Transverse colon (tissue), 4 donors: ENCODE measurements at regions not wholly inside any gene's neighbourhood (a gene's known extent, or its start where the extent isn't known, plus 50 kb on each side); places are given as distances from the start of the nearest gene placed in this dataset.

ENCODE experiments used
- DNase-seq: peaks from one replicate; pipeline ENCODE4 v3.0.0-alpha.2; 2019
- H3K27ac ChIP-seq, 4 donors: fragments of 200-600 bp; sonication (generic); 2 replicates each; pipeline ENCODE4 v1.5.1; 2016 to 2018; ENCODE audit warnings: inconsistent platforms in 4 of 4
- H3K27me3 ChIP-seq: fragments of 200-600 bp; sonication (generic); 2 replicates; pipeline ENCODE4 v1.5.1; 2017; ENCODE audit warnings: inconsistent platforms
- H3K36me3 ChIP-seq, 4 donors: fragments of 200-600 bp; sonication (generic); 2 replicates each; pipeline ENCODE4 v1.5.1; 2017 to 2019; ENCODE audit warnings: inconsistent platforms in 4 of 4
- H3K4me1 ChIP-seq, 4 donors: fragments of 200-600 bp; sonication (generic); 2 replicates each; pipeline ENCODE4 v1.5.1; 2017 to 2020; ENCODE audit warnings: inconsistent platforms in 4 of 4
- H3K4me3 ChIP-seq, 4 donors: fragments of 200-600 bp; sonication (generic); 1 replicate in 1 of 4; 2 replicates in 3 of 4; pipeline versions ENCODE4 v1.5.1 to v1.6.1; 2017 to 2019; ENCODE audit warnings: inconsistent platforms in 4 of 4
- H3K9me3 ChIP-seq, 2 donors: fragments of 200-600 bp; sonication (generic); 2 replicates each; pipeline ENCODE4 v1.5.1; 2017 to 2019; ENCODE audit warnings: inconsistent platforms in 2 of 2
- EP300 ChIP-seq: sonication (generic); formaldehyde crosslinking; IDR thresholded peaks from one replicate; pipeline ENCODE4 v1.6.1; 2017; ENCODE audit warnings: antibody characterized with exemption, low read depth
- POLR2A ChIP-seq: fragments of 450-650 bp; IDR thresholded peaks from one replicate; pipeline ENCODE4 v1.6.1; 2016; ENCODE audit warnings: antibody characterized with exemption, mild to moderate bottlenecking, moderate library complexity
- POLR2AphosphoS5 ChIP-seq, 3 donors: sonication (generic); formaldehyde crosslinking; IDR thresholded peaks; one replicate each; pipeline ENCODE4 v1.6.1; 2016; ENCODE audit warnings: antibody characterized with exemption in 3 of 3
- WGBS, 2 donors: methylation state at CpG; one replicate each; pipeline ENCODE4 v1.1.5; 2018; ENCODE audit warnings: low coverage in 1 of 2; 5-methylcytosine and 5-hydroxymethylcytosine counted together
- in situ Hi-C, 4 donors: fragments of 200-750 bp; cut with MboI; loops; one replicate each; pipeline versions ENCODE4 v1.15.0 to v1.15.1; 2017; ENCODE audit warnings: low sequenced_read_pairs in 3 of 4, low pct_ligation_motif_present in 1 of 4, low pct_unique_long_range_greater_than_20kb in 1 of 4
- intact Hi-C: fragments of 100-400 bp; cut with DNase I; formaldehyde crosslinking; loops from one replicate; pipeline ENCODE4 v1.15.1; 2023; ENCODE audit warnings: low total_unique reads
- TF ChIP-seq, protein P1 (sequence below), 5 experiments: fragments of 200-600 bp in 3 of 5; fragments of 450-650 bp in 2 of 5; sonication (generic) in 3 of 5; IDR thresholded peaks; 1 replicate in 2 of 5; 2 replicates in 3 of 5; pipeline ENCODE4 v1.5.1; 2016 to 2017; ENCODE audit warnings: antibody characterized with exemption in 5 of 5, inconsistent platforms in 3 of 5, mild to moderate bottlenecking in 2 of 5, moderate library complexity in 1 of 5

DNA sequence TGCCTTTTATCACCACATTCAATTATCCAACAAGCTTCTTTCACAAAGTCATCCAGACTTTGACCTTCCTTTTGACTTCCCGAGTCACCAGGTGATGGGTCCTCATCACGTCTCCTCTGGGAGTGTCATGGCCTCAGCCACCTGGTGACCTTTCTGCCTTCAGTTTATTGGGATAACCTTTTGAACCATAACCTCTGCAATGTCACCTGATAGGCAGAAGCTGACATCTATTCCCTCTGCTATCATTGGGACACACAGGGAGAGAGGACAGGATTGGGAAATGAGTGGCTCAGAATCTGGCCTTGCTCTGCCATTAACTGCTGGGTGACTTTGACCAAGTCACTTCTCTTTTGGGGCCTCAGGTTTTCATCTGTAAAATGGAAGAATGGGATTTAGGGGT, 388.7 kb downstream of the NUAK1 start:
- 60 to 64% methylated on average over 1 to 2 of the region's 2 CpGs for WGBS, 2 donors

DNA sequence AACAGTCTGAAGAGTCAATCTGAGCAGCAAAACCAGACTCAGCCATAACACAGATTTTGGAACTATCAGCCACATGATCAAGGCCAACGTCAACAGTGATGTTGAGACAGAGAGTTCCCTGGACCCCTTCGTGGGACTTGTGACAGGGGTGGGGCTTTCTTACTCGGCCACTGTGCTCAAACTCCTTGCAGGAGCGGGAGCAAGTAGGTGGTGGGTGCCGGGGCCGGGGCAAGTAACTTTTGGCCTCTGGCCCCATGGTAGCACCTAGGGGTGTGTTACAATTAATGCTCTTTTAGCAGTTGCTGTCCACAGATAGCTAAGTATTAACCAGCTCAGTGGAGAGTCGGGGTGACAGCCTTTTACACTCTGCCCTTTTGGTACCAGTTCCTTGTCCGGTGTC, 384.4 kb downstream of the NUAK1 start:
- DNase-seq = no peak
- in situ Hi-C loops (no loop called here), intact Hi-C loops (no loop called here)
- Histone ChIP-seq H3K27ac (no peak overlapping the region), H3K9me3 (no peaks in the 10 kb centered on the region), H3K4me3 (no peak overlapping the region), H3K4me1 (no peaks in the 10 kb centered on the region), H3K36me3 (no peaks in the 10 kb centered on the region), H3K27me3 (no peaks in the 10 kb centered on the region)
- TF ChIP-seq, protein P1, sequence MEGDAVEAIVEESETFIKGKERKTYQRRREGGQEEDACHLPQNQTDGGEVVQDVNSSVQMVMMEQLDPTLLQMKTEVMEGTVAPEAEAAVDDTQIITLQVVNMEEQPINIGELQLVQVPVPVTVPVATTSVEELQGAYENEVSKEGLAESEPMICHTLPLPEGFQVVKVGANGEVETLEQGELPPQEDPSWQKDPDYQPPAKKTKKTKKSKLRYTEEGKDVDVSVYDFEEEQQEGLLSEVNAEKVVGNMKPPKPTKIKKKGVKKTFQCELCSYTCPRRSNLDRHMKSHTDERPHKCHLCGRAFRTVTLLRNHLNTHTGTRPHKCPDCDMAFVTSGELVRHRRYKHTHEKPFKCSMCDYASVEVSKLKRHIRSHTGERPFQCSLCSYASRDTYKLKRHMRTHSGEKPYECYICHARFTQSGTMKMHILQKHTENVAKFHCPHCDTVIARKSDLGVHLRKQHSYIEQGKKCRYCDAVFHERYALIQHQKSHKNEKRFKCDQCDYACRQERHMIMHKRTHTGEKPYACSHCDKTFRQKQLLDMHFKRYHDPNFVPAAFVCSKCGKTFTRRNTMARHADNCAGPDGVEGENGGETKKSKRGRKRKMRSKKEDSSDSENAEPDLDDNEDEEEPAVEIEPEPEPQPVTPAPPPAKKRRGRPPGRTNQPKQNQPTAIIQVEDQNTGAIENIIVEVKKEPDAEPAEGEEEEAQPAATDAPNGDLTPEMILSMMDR (IDR thresholded peaks at IDR 0.05) = no peak
- TF ChIP-seq POLR2AphosphoS5 (IDR thresholded peaks at IDR 0.05) (no peak), EP300 (no peak), POLR2A (no peak)
- WGBS, 2 donors = 82% methylated on average over 8 of the region's 8 CpGs; no CpG with 5 or more reads in 1 of the 2 donors

More for the DNA sequence above, 388.7 kb downstream of the NUAK1 start:
- Histone ChIP-seq H3K9me3 (no peaks in the 10 kb centered on the region), H3K36me3 (no peaks in the 10 kb centered on the region), H3K4me3 (no peak overlapping the region), H3K27me3 (no peaks in the 10 kb centered on the region), H3K4me1 (no peaks in the 10 kb centered on the region), H3K27ac (no peak overlapping the region)
- intact Hi-C loops (no loop called here), in situ Hi-C loops (no loop called here)
- TF ChIP-seq POLR2A (no peak), POLR2AphosphoS5 (IDR thresholded peaks at IDR 0.05) (no peak), EP300 (no peak)
- DNase-seq = no peak

DNA sequence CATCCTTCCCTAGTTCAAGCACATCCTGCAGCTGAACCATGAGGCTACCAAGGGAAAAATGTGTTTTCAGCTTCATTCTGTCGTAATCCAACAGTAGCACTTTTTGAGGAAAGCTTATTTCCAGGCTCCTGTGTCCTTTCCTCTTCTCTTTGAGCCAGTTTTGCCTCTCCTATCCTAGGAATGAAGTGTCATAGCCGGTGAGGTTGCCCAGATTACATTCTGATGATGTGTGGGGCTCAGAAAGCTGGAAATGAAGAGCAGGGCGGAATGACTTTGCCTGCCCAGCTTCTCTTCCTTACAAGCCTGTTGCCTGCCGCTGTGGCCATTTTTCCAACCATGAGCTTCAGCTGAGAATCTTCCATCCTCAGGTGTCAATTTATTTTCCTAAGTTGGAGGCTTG, 381.8 kb downstream of the NUAK1 start:
- Histone ChIP-seq H3K27ac (no peak overlapping the region), H3K4me3 (no peak overlapping the region), H3K27me3 (no peaks in the 10 kb centered on the region), H3K36me3 (no peaks in the 10 kb centered on the region), H3K4me1 (no peaks in the 10 kb centered on the region), H3K9me3 (no peaks in the 10 kb centered on the region)
- no peak for DNase-seq
- in situ Hi-C loops = no loop called here
- 75 to 82% methylated on average over 2 to 4 of the region's 4 CpGs for WGBS, 2 donors
- intact Hi-C loops = no loop called here
- TF ChIP-seq, protein P1 (IDR thresholded peaks at IDR 0.05) = no peak
- TF ChIP-seq POLR2AphosphoS5 (IDR thresholded peaks at IDR 0.05) (no peak), POLR2A (no peak), EP300 (no peak)

DNA sequence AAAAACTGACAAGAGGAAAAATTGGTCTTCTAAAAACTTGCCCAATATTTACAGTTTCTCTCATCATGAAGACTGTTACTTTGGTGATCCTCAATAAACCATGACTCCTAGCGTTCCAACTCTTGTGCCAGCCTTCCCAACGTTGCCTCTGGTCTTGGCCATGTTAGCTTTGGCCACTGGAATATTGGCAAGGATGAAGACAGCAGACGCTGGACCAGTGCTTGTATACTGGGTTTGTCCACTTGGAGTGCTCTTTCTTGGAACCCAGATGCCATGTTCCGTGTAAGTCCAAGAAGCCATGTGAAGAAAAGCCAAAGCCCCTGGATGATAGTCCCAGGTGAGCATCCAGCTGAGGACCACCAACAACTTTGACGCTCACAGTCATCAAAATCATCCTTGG, 379.6 kb downstream of the NUAK1 start:
- WGBS, 2 donors = 68 to 75% methylated on average over 1 to 5 of the region's 5 CpGs
- intact Hi-C loops = no loop called here

More for the DNA sequence above, 379.6 kb downstream of the NUAK1 start:
- DNase-seq = no peak
- no peaks in the 10 kb centered on the region for H3K4me1 ChIP-seq
- TF ChIP-seq POLR2AphosphoS5 (IDR thresholded peaks at IDR 0.05) (no peak), EP300 (no peak), POLR2A (no peak)
- TF ChIP-seq, protein P1 (IDR thresholded peaks at IDR 0.05) = no peak
- no peaks in the 10 kb centered on the region for H3K27me3 ChIP-seq
- H3K36me3 ChIP-seq = no peaks in the 10 kb centered on the region
- H3K9me3 ChIP-seq = no peaks in the 10 kb centered on the region
- no peak overlapping the region for H3K4me3 ChIP-seq
- no peak overlapping the region for H3K27ac ChIP-seq
- in situ Hi-C loops = no loop called here
